ENCODE measurements at regions not wholly inside any gene's neighbourhood (a gene's known extent, or its start where the extent isn't known, plus 50 kb on each side); places are given as distances from the start of the nearest gene placed in this dataset.
"Not testable (repeated sequence)": the region's sequence is repeated elsewhere in the genome, so short reads cannot be mapped to it uniquely, and the experiment has no call there.

- peaks cover 6% of the 10 kb centered on the region for H3K27me3 ChIP-seq
- no peak overlapping the region for H3K27ac ChIP-seq
- no peaks in the 10 kb centered on the region for H3K4me1 ChIP-seq (ENCODE audit: control insufficient read depth in 1 of 2, insufficient read depth in 1 of 2, low read depth in 1 of 2, low read length in 1 of 2)
- H3K36me3 ChIP-seq: no peaks in the 10 kb centered on the region
- H3K4me3 ChIP-seq (ENCODE audit: low read depth in 1 of 2, low read length in 1 of 2): no peak overlapping the region
- H3K9me3 ChIP-seq: no peaks in the 10 kb centered on the region
- no peak for TF ChIP-seq CTCF (IDR thresholded peaks at IDR 0.05)
Observed at GRCh38 chr21:36615274-36615964, 83.5 kb upstream of the SIM2 start.

GRCh38 chr21:36616773-36617172, 82.1 kb upstream of the SIM2 start:
- not testable (repeated sequence) for H3K4me1 ChIP-seq (ENCODE audit: control insufficient read depth in 1 of 2, insufficient read depth in 1 of 2, low read depth in 1 of 2, low read length in 1 of 2); H3K36me3 ChIP-seq; H3K27ac ChIP-seq; H3K4me3 ChIP-seq (ENCODE audit: low read depth in 1 of 2, low read length in 1 of 2); H3K27me3 ChIP-seq; H3K9me3 ChIP-seq

- not testable (repeated sequence) for H3K36me3 ChIP-seq; H3K9me3 ChIP-seq; H3K4me1 ChIP-seq (ENCODE audit: control insufficient read depth in 1 of 2, insufficient read depth in 1 of 2, low read depth in 1 of 2, low read length in 1 of 2); H3K27me3 ChIP-seq; H3K4me3 ChIP-seq (ENCODE audit: low read depth in 1 of 2, low read length in 1 of 2); H3K27ac ChIP-seq
Observed at GRCh38 chr21:36621794-36622193, 77.1 kb upstream of the SIM2 start.

- Histone ChIP-seq H3K27ac (no peak overlapping the region), H3K9me3 (no peaks in the 10 kb centered on the region), H3K4me3 (ENCODE audit: low read depth in 1 of 2, low read length in 1 of 2) (no peak overlapping the region), H3K4me1 (ENCODE audit: control insufficient read depth in 1 of 2, insufficient read depth in 1 of 2, low read depth in 1 of 2, low read length in 1 of 2) (no peaks in the 10 kb centered on the region), H3K36me3 (no peaks in the 10 kb centered on the region), H3K27me3 (peaks cover 4% of the 10 kb centered on the region)
- TF ChIP-seq CTCF (IDR thresholded peaks at IDR 0.05): no peak
Observed at GRCh38 chr21:36624105-36624504, 74.8 kb upstream of the SIM2 start.

- no peak overlapping the region for H3K27ac ChIP-seq
- peaks cover 4% of the 10 kb centered on the region for H3K27me3 ChIP-seq
- H3K36me3 ChIP-seq: no peaks in the 10 kb centered on the region
- H3K4me3 ChIP-seq (ENCODE audit: low read depth in 1 of 2, low read length in 1 of 2): no peak overlapping the region
- H3K4me1 ChIP-seq (ENCODE audit: control insufficient read depth in 1 of 2, insufficient read depth in 1 of 2, low read depth in 1 of 2, low read length in 1 of 2): no peaks in the 10 kb centered on the region
- H3K9me3 ChIP-seq: no peaks in the 10 kb centered on the region
- TF ChIP-seq CTCF (IDR thresholded peaks at IDR 0.05): no peak
Observed at GRCh38 chr21:36626791-36627190, 72.1 kb upstream of the SIM2 start.

- Histone ChIP-seq H3K36me3 (no peaks in the 10 kb centered on the region), H3K4me1 (ENCODE audit: control insufficient read depth in 1 of 2, insufficient read depth in 1 of 2, low read depth in 1 of 2, low read length in 1 of 2) (no peaks in the 10 kb centered on the region), H3K27me3 (peaks cover 7% of the 10 kb centered on the region), H3K9me3 (no peaks in the 10 kb centered on the region), H3K4me3 (ENCODE audit: low read depth in 1 of 2, low read length in 1 of 2) (no peak overlapping the region), H3K27ac (no peak overlapping the region)
- no peak for TF ChIP-seq CTCF (IDR thresholded peaks at IDR 0.05)
Observed at GRCh38 chr21:36627242-36627641, 71.7 kb upstream of the SIM2 start.

GRCh38 chr21:36628106-36628505, 70.8 kb upstream of the SIM2 start:
- peaks cover 9% of the 10 kb centered on the region for H3K27me3 ChIP-seq
- H3K36me3 ChIP-seq: no peaks in the 10 kb centered on the region
- no peak overlapping the region for H3K27ac ChIP-seq
- H3K4me1 ChIP-seq (ENCODE audit: control insufficient read depth in 1 of 2, insufficient read depth in 1 of 2, low read depth in 1 of 2, low read length in 1 of 2): no peaks in the 10 kb centered on the region
- no peak overlapping the region for H3K4me3 ChIP-seq (ENCODE audit: low read depth in 1 of 2, low read length in 1 of 2)
- H3K9me3 ChIP-seq: no peaks in the 10 kb centered on the region
- no peak for TF ChIP-seq CTCF (IDR thresholded peaks at IDR 0.05)
